Thyroid gland (tissue), 4 donors: ENCODE measurements at regions not wholly inside any gene's neighbourhood (a gene's known extent, or its start where the extent isn't known, plus 50 kb on each side); places are given as distances from the start of the nearest gene placed in this dataset.

ENCODE experiments used
- POLR2A ChIP-seq, 2 donors: fragments of 450-650 bp; IDR thresholded peaks; one replicate each; pipeline ENCODE4 v1.6.1; 2017; ENCODE audit warnings: antibody characterized with exemption in 2 of 2, mild to moderate bottlenecking in 2 of 2, moderate library complexity in 1 of 2
- TF ChIP-seq, protein P1 (sequence below), 6 experiments: fragments of 200-600 bp in 3 of 6; fragments of 450-650 bp in 3 of 6; sonication (generic) in 3 of 6; IDR thresholded peaks; one replicate each; pipeline ENCODE4 v1.5.1; 2016 to 2019; ENCODE audit warnings: antibody characterized with exemption in 6 of 6, mild to moderate bottlenecking in 2 of 6, inconsistent platforms in 1 of 6, moderate library complexity in 1 of 6

DNA sequence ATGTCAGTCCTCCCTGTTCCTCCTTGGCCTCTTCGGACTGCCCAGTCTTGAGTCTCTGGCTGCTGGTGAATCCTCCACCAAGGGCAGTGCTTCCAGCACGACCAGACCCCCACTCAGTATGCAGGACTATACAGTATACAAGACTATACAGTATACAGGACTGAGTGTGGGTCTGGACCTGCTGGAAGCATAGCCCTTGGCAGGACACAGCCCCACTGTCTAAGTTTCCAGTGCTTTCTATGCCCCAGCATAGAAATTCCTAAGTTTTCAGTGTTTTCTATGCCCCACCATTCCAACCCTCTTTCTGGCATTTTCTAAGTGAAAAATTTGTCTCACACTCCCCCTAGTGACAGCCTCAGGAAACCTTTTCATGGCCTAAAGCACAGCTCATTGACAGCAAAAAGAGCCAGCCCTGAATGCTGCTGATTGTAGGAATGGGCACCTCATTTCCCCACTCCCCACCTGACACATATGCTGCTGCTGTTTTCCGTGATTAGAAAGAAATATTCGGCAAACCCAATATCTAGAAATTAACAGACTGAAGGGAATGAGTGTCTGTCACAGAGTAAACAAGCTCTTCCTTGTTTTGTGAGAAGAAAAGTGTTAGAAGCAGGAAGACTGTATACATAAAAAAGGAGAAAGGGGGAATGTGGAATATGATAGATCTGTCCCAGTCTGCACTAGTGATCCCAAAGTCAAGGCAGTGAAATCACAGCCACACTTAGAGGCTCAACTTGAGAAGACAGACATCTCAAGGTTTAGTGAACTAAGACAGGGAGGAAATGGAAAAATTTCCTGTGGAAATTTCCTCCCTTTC is 206.9 kb downstream of the IBTK start:
- no peak for TF ChIP-seq POLR2A (IDR thresholded peaks at IDR 0.05)
- TF ChIP-seq, protein P1, sequence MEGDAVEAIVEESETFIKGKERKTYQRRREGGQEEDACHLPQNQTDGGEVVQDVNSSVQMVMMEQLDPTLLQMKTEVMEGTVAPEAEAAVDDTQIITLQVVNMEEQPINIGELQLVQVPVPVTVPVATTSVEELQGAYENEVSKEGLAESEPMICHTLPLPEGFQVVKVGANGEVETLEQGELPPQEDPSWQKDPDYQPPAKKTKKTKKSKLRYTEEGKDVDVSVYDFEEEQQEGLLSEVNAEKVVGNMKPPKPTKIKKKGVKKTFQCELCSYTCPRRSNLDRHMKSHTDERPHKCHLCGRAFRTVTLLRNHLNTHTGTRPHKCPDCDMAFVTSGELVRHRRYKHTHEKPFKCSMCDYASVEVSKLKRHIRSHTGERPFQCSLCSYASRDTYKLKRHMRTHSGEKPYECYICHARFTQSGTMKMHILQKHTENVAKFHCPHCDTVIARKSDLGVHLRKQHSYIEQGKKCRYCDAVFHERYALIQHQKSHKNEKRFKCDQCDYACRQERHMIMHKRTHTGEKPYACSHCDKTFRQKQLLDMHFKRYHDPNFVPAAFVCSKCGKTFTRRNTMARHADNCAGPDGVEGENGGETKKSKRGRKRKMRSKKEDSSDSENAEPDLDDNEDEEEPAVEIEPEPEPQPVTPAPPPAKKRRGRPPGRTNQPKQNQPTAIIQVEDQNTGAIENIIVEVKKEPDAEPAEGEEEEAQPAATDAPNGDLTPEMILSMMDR (IDR thresholded peaks at IDR 0.05), result peak; percentile 40 to 72 (median 62)
